ENCODE measurements at regions not wholly inside any gene's neighbourhood (a gene's known extent, or its start where the extent isn't known, plus 50 kb on each side); places are given as distances from the start of the nearest gene placed in this dataset.
"Not testable (repeated sequence)": the region's sequence is repeated elsewhere in the genome, so short reads cannot be mapped to it uniquely, and the experiment has no call there.

DNA sequence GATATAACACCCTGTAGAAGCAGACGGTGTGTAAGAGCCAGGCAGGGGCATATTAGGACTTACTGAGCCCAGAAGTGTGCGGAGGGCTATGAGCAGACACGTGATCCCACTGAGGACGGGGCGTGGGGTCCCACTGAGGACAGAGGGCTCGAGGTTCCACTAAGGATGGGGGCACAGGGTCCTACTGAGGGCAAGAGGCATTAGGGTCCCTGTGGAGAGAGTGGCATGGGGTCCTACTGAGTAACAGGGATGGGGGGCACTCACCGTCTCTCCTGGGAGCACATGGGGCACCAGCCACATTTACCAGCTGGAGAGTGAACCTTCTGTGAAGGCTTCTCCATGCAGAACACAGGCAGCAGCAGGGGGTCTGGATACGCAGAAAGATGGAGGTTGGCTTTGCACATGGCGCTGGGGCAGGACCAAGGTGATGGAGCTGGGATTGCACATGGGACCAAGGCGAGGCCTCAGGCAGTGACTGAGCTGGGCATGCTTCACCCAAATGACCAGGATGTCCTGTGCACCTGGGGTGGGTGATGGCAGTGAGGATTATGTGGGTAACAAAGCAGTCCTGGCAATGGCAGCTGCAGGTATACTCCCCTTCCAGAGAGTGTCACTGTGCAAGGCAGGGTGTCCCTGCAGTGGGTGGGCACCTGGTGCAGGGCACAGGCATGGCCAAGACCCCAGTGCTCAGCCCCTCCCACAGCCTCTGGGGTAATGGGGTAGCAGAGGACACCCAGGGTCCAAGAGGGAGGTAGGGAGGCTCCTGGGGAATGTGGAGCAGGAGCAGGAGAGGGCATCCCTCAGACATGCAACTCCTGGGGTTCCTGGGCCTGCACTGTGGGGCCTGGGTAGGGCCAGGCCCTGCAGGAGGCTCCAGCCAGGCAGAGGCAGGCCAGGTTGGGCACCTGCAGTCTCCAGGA, 278.1 kb downstream of the TCERG1L start:
- DNase-seq (ENCODE audit: low read depth, low spot score), result no peak

DNA sequence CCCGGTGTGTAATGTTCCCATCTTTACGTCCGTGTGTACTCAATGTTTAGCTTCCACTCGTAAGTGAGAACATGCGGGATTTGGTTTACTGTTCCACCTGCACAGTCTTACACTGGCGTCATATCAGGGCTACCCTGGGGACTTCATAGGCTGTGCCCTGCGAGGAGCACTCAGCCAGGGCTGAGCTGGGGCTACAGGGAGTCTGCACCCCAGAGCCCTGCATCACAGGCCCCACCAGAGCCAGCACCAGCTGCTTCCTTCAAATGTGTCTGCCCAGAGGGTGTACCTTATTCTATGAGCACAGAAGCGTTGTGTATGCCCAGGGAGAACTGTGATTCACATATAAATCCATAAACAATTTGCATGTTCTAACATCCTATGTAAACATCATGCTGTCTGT, 277.1 kb downstream of the TCERG1L start:
- DNase-seq (ENCODE audit: low read depth, low spot score), result no peak

DNA sequence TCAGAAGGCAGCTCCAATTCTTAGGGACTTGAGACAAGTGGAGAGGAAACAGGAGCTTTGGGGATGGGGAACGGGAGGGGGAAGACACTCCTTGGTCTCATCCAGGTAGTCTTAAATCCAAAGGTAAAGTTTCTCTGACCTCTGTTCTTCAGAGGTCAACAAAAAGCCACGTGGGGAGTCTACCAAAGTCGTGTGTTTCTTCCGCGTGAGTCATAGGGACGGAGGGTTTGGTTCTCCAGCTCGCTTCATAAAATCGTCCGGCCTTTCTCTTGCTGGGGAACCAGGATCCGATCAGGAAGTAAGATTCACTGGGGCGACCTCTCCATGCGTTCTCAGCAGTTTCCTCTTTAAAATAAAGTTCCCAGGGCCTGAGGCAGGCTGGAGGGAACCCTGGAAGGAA, 275.7 kb downstream of the TCERG1L start:
- no peak for DNase-seq (ENCODE audit: low read depth, low spot score)

DNA sequence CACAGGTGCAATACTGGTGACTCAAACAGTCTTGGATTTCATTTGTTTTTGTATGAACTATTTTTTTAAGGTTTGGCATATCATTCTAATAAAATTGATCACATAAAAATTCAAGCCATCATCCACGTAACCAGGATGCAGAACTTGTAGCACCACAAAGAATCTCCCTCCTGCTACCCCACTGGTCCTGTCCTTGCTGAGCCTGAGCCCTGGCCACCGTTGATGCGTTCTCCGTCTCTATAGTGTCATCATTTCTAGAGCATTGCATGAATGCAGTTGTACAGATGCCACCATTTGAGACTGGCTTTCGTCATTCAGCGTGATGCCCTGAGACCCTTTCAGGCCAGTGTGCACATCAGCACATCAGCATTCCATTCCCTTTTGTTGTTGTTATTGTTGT, 273.5 kb downstream of the TCERG1L start:
- DNase-seq (ENCODE audit: low read depth, low spot score), result no peak

DNA sequence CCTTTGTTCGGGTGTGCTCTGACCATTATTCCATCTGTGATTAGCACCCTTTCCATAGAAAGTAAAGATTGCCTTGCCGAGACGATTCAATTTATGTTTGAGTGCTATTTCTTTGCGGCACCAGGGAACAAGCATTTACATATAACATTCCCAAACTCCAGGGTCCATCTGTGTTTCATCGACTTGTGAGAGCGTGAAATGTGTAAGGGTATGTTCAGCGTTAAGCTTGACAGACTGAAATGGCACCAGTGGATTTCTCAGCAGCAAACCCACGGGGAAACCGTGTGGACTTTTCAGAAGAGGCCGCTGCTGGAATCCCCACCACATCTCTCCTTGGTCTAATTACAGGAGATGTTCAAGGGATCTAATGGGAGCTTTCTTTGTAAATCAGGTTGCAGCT, 270.5 kb downstream of the TCERG1L start:
- no peak for DNase-seq (ENCODE audit: low read depth, low spot score)

DNA sequence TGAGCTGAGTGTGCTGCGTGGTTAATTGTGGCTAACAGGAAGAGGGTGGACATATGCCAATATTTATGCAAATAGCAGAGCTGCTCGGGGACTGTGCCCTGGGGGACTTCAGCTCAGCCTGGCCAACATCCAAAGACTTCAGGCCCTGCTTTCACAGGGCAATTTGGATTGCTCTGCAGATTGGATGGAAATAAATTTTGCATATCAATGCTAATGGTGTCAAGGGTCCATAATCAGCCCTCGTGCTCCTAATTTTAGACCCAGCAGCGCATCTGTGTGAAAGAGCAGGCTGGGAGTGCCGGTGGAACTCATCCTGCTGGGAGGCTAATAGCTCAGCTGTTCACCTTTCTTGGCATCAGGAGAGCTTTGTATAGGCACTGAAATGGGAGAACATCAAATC, 270.1 kb downstream of the TCERG1L start:
- no peak for DNase-seq (ENCODE audit: low read depth, low spot score)

DNA sequence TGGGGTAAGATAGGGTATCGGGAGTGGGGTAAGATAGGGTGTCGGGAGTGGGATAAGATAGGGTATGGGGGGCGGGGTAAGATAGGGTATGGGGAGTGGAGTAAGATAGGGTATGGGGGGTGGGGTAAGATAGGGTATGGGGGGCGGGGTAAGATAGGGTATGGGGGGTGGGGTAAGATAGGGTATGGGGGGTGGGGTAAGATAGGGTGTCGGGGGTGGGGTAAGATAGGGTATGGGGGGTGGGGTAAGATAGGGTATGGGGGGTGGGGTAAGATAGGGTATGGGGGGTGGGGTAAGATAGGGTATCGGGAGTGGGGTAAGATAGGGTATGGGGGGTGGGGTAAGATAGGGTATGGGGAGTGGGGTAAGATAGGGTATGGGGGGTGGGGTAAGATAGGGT, 269.5 kb downstream of the TCERG1L start:
- DNase-seq (ENCODE audit: low read depth, low spot score), result not testable (repeated sequence)

Measured in activated CD4-positive, CD25-positive, alpha-beta regulatory T cell treated with anti-CD3 and anti-CD28 coated beads, Interleukin-2, amount 50 U/mL, for 16 hours (primary cell).